GM06990 (cell line): ENCODE measurements at regions not wholly inside any gene's neighbourhood (a gene's known extent, or its start where the extent isn't known, plus 50 kb on each side); places are given as distances from the start of the nearest gene placed in this dataset.

Experiments used
- DNase-seq: peaks from one replicate; pipeline ENCODE4 v3.0.0-alpha.2; 2011; ENCODE audit not compliant: insufficient read length; ENCODE audit errors: extremely low read depth
- H3K27me3 ChIP-seq: replicated peaks from 2 replicates; pipeline ENCODE4 v1.6.0; 2011; ENCODE audit warnings: low read length; ENCODE audit not compliant: control insufficient read depth, insufficient read depth
- H3K36me3 ChIP-seq: 2 replicates; pipeline ENCODE4 v1.5.1; 2011; ENCODE audit warnings: low read length; ENCODE audit not compliant: control insufficient read depth, insufficient read depth
- H3K4me3 ChIP-seq: replicated peaks from 2 replicates; pipeline ENCODE4 v1.5.1; 2011; ENCODE audit warnings: low read depth, mild to moderate bottlenecking, control low read depth, low read length
- TF ChIP-seq, protein P1 (sequence below): IDR thresholded peaks from 2 replicates; pipeline ENCODE4 v1.5.1; 2011; ENCODE audit warnings: low read length, control low read depth, mild to moderate bottlenecking, inconsistent platforms; ENCODE audit not compliant: insufficient read depth, poor library complexity, severe bottlenecking

GRCh38 chr5:105907016-105907415, 1763.7 kb downstream of the EFNA5 start:
- TF ChIP-seq, protein P1, sequence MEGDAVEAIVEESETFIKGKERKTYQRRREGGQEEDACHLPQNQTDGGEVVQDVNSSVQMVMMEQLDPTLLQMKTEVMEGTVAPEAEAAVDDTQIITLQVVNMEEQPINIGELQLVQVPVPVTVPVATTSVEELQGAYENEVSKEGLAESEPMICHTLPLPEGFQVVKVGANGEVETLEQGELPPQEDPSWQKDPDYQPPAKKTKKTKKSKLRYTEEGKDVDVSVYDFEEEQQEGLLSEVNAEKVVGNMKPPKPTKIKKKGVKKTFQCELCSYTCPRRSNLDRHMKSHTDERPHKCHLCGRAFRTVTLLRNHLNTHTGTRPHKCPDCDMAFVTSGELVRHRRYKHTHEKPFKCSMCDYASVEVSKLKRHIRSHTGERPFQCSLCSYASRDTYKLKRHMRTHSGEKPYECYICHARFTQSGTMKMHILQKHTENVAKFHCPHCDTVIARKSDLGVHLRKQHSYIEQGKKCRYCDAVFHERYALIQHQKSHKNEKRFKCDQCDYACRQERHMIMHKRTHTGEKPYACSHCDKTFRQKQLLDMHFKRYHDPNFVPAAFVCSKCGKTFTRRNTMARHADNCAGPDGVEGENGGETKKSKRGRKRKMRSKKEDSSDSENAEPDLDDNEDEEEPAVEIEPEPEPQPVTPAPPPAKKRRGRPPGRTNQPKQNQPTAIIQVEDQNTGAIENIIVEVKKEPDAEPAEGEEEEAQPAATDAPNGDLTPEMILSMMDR, result no peak
- H3K4me3 ChIP-seq, result no peak overlapping the region
- no peaks in the 10 kb centered on the region for H3K36me3 ChIP-seq
- H3K27me3 ChIP-seq, result no peaks in the 10 kb centered on the region
- no peak for DNase-seq

DNA sequence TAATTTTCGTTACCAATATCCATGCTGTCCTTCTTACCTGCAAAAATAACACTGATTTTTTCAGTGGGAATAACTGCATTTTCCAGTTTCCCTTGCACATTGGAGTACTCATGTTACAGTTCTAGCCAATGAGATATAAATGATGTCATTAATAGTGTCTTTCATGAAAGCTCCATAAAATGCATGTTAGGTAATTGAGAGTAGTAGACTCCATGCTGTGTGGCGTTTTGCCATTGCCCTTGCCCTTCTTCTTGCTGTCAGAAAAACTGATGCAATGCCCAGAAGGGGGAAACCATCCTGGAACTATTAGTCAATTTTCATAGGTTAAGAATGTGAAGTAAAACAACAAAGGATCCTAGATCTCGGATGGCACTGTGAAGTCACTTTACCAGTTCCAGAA, 1765.3 kb downstream of the EFNA5 start:
- Histone ChIP-seq H3K4me3 (no peak overlapping the region), H3K27me3 (no peaks in the 10 kb centered on the region), H3K36me3 (no peaks in the 10 kb centered on the region)
- TF ChIP-seq, protein P1, result no peak
- no peak for DNase-seq

DNA sequence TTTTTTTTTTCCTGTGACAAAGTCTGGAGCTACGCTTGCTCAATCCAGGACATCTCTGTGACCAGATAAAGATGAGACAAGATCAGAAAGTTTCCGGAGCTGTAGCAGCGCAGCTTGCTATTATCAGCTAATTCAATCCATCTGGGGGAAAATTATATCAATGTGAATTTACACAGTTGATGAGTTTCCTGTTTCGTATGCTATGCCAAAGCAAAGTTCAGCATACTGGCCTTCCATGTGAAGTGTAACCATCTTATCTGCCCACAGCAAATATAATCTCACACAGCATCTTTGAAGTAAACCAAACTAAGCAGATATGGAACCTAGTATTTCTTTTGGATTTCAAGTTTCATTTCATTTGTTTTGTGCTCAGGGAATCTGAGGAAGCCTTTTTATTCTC, 1767.7 kb downstream of the EFNA5 start:
- DNase-seq, result no peak
- Histone ChIP-seq H3K4me3 (no peak overlapping the region), H3K27me3 (no peaks in the 10 kb centered on the region), H3K36me3 (no peaks in the 10 kb centered on the region)
- TF ChIP-seq, protein P1, result no peak

- TF ChIP-seq, protein P1, result no peak
- Histone ChIP-seq H3K4me3 (no peak overlapping the region), H3K36me3 (no peaks in the 10 kb centered on the region), H3K27me3 (no peaks in the 10 kb centered on the region)
- no peak for DNase-seq
Measured at GRCh38 chr5:105899726-105900125, 1771.0 kb downstream of the EFNA5 start.

GRCh38 chr5:105898183-105898582, 1772.6 kb downstream of the EFNA5 start:
- TF ChIP-seq, protein P1, result no peak

GRCh38 chr5:105885266-105885665, 1785.5 kb downstream of the EFNA5 start:
- Histone ChIP-seq H3K36me3 (no peaks in the 10 kb centered on the region), H3K27me3 (no peaks in the 10 kb centered on the region), H3K4me3 (no peak overlapping the region)
- no peak for DNase-seq
- TF ChIP-seq, protein P1, result no peak

More at GRCh38 chr5:105898183-105898582, 1772.6 kb downstream of the EFNA5 start:
- DNase-seq, result no peak
- H3K4me3 ChIP-seq, result no peak overlapping the region
- H3K36me3 ChIP-seq, result no peaks in the 10 kb centered on the region
- H3K27me3 ChIP-seq, result no peaks in the 10 kb centered on the region
